SU-DHL-6 (cell line): ENCODE measurements at regions not wholly inside any gene's neighbourhood (a gene's known extent, or its start where the extent isn't known, plus 50 kb on each side); places are given as distances from the start of the nearest gene placed in this dataset.

ENCODE experiments used
- H2AFZ ChIP-seq: fragments of 200-600 bp; sonication (generic); 2 replicates; pipeline ENCODE4 v1.6.1; 2014; ENCODE audit warnings: low read depth, mild to moderate bottlenecking, moderate library complexity, mixed read lengths, antibody characterized with exemption, low read length; ENCODE audit not compliant: severe bottlenecking
- H3F3A ChIP-seq: fragments of 200-600 bp; shearing (Covaris generic); 2 replicates; pipeline ENCODE4 v1.6.0; 2016; ENCODE audit warnings: antibody characterized with exemption, mild to moderate bottlenecking; ENCODE audit not compliant: insufficient read depth
- H3K27ac ChIP-seq: fragments of 200-600 bp; sonication (generic); 2 replicates; pipeline ENCODE4 v1.5.1; 2016; ENCODE audit warnings: low read depth, mild to moderate bottlenecking, low read length, moderate library complexity, mixed read lengths
- H3K27me3 ChIP-seq: fragments of 200-600 bp; sonication (generic), shearing (Covaris generic); 2 replicates; pipeline ENCODE4 v1.6.0; 2014; ENCODE audit warnings: mild to moderate bottlenecking, low read length
- H3K36me3 ChIP-seq: fragments of 200-600 bp; sonication (generic); 2 replicates; pipeline ENCODE4 v1.6.1; 2014; ENCODE audit warnings: mild to moderate bottlenecking, low read length, mixed read lengths
- H3K4me2 ChIP-seq: fragments of 300-600, 200-600 bp; shearing (Covaris generic), sonication (generic); 2 replicates; pipeline ENCODE4 v1.6.0; 2014; ENCODE audit warnings: low read length, low read depth, mild to moderate bottlenecking; ENCODE audit not compliant: poor library complexity, severe bottlenecking
- H3K4me3 ChIP-seq: fragments of 200-600 bp; sonication (generic); 2 replicates; pipeline ENCODE4 v1.5.1; 2014; ENCODE audit warnings: antibody characterized with exemption, low read length, mild to moderate bottlenecking, mixed read lengths; ENCODE audit not compliant: insufficient read depth, poor library complexity, severe bottlenecking
- H3K79me2 ChIP-seq: fragments of 200-600 bp; sonication (generic); 2 replicates; pipeline ENCODE4 v1.6.1; 2014; ENCODE audit warnings: mild to moderate bottlenecking, low read length, moderate library complexity; ENCODE audit not compliant: insufficient read depth
- H3K9ac ChIP-seq: fragments of 200-600 bp; sonication (generic); 2 replicates; pipeline ENCODE4 v1.7.0; 2014; ENCODE audit warnings: mild to moderate bottlenecking, low read length
- H3K9me2 ChIP-seq: fragments of 200-600 bp; sonication (generic); replicated peaks from 2 replicates; pipeline ENCODE4 v1.6.1; 2014; ENCODE audit warnings: low read length; ENCODE audit not compliant: insufficient read depth
- H3K9me3 ChIP-seq: fragments of 200-600 bp; sonication (generic); 2 replicates; pipeline ENCODE4 v1.6.1; 2014; ENCODE audit warnings: low read length, mixed read lengths; ENCODE audit not compliant: insufficient read depth
- H4K20me1 ChIP-seq: fragments of 200-600 bp; sonication (generic); 2 replicates; pipeline ENCODE4 v1.6.1; 2014; ENCODE audit warnings: low read depth, mild to moderate bottlenecking, antibody characterized with exemption, low read length, moderate library complexity, mixed read lengths
- EZH2phosphoT487 ChIP-seq: fragments of 200-600 bp; sonication (generic), shearing (Covaris generic); conservative IDR thresholded peaks from 2 replicates; pipeline ENCODE4 v1.6.1; 2018; ENCODE audit warnings: mild to moderate bottlenecking, antibody characterized with exemption, low read length, moderate library complexity, mixed read lengths
- TF ChIP-seq, protein P1 (sequence below): fragments of 200-600 bp; sonication (generic); IDR thresholded peaks from one replicate; pipeline ENCODE4 v1.5.1; 2017; ENCODE audit warnings: antibody characterized with exemption, mild to moderate bottlenecking, low read length, moderate library complexity; ENCODE audit not compliant: insufficient read depth, poor library complexity, severe bottlenecking

DNA sequence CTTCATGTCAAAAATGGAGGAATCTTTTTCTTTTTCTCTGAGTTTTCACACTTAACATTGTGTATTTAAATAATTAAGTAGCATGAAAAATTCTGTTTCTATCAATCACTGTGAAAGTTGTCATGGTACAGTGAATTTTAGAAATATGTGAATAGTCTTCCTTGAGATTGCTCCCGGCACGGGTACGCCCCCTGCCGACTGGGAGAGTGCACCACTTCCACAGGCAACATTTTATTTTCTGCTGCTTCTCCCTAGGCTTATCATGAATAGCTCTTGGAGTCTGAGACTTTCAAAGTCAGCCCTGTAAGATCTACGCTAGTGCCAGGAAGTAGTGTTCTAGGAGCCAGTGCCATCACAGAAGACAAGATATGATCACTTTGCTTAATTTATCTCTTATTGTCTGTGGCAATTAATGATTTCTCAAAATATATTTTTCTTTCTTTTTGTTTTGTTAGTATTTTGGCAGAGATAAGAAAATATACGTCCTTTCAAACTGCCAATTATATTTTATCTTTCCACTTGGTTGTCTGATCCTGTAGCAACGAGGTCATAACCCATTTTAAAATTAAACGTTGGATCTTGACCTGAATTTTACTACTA, 763.8 kb upstream of the AADAT start:
- no peaks in the 10 kb centered on the region for H3K27me3 ChIP-seq
- H3K36me3 ChIP-seq = no peaks in the 10 kb centered on the region
- no peaks in the 10 kb centered on the region for H3F3A ChIP-seq
- H3K4me2 ChIP-seq = no peak overlapping the region
- H3K4me3 ChIP-seq = no peak overlapping the region
- H2AFZ ChIP-seq = no peak overlapping the region
- H3K9me3 ChIP-seq = no peaks in the 10 kb centered on the region
- H4K20me1 ChIP-seq = no peaks in the 10 kb centered on the region
- TF ChIP-seq EZH2phosphoT487 = no peak
- TF ChIP-seq, protein P1, sequence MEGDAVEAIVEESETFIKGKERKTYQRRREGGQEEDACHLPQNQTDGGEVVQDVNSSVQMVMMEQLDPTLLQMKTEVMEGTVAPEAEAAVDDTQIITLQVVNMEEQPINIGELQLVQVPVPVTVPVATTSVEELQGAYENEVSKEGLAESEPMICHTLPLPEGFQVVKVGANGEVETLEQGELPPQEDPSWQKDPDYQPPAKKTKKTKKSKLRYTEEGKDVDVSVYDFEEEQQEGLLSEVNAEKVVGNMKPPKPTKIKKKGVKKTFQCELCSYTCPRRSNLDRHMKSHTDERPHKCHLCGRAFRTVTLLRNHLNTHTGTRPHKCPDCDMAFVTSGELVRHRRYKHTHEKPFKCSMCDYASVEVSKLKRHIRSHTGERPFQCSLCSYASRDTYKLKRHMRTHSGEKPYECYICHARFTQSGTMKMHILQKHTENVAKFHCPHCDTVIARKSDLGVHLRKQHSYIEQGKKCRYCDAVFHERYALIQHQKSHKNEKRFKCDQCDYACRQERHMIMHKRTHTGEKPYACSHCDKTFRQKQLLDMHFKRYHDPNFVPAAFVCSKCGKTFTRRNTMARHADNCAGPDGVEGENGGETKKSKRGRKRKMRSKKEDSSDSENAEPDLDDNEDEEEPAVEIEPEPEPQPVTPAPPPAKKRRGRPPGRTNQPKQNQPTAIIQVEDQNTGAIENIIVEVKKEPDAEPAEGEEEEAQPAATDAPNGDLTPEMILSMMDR = peak; percentile 70
- H3K9me2 ChIP-seq = no peaks in the 10 kb centered on the region
- no peak overlapping the region for H3K27ac ChIP-seq
- H3K79me2 ChIP-seq = no peaks in the 10 kb centered on the region
- no peak overlapping the region for H3K9ac ChIP-seq

DNA sequence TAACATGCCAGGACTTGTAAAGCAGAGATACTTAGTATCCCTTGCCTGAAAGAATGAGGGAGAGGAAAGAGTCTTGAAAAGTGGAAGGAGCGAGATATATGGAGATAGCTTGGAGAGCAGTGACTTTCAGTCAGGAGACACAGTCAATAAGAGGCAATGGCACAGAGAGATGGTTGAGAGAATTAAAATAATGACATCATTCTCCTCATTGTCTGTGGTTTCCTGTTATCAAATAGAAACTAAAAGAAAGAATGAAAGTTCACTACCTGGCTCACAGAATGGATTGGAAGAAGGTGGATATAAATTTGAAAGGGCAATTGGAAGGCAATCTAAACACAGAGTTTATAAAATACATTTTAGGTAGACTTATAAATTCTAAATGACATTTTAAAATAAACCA, 760.2 kb upstream of the AADAT start:
- Histone ChIP-seq H3K4me3 (no peak overlapping the region), H3K36me3 (no peaks in the 10 kb centered on the region), H3K79me2 (no peaks in the 10 kb centered on the region), H2AFZ (no peak overlapping the region), H3K27me3 (no peaks in the 10 kb centered on the region), H3K9me3 (no peaks in the 10 kb centered on the region), H4K20me1 (no peaks in the 10 kb centered on the region), H3K9me2 (no peaks in the 10 kb centered on the region), H3K27ac (no peak overlapping the region), H3F3A (no peaks in the 10 kb centered on the region), H3K9ac (no peak overlapping the region), H3K4me2 (no peak overlapping the region)
- TF ChIP-seq EZH2phosphoT487 = no peak
- TF ChIP-seq, protein P1 = no peak

DNA sequence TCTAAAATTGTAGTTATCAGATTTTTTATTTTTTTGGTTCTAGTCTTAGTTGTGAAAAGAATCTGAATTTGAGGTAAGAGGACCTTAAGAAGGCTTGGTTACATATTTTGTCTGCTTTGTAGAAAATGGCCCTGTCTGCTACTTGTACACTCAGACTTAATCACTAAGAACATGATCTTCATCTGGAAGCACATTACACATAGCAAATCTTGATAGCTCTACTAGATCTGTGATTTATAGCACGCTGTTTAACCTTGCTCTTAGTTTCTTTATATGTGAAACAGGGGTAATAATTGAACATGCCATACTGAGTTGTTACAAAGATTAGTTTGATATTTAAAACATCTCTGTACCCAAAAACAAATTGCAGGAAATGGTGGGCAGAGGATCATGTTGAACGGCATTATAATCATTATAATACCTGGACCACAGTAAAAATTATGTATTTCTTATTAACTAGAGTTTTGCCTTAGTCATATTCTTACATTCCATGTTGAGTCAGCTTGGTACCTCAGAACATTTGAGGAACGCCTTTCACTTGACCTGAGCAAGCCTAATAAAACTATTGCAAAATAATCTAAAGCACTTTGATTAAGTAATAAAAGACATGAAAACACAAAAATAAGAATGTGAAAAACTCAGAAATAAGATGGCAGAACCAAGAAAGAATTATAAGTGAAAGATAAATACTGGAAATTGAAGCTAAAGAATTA, 738.0 kb upstream of the AADAT start:
- no peak overlapping the region for H3K4me2 ChIP-seq
- no peak overlapping the region for H3K4me3 ChIP-seq
- no peak for TF ChIP-seq EZH2phosphoT487
- TF ChIP-seq, protein P1 = no peak
- H3F3A ChIP-seq = no peaks in the 10 kb centered on the region
- no peak overlapping the region for H3K27ac ChIP-seq
- no peaks in the 10 kb centered on the region for H3K27me3 ChIP-seq
- H3K36me3 ChIP-seq = no peaks in the 10 kb centered on the region
- no peak overlapping the region for H2AFZ ChIP-seq
- no peaks in the 10 kb centered on the region for H3K9me3 ChIP-seq
- no peak overlapping the region for H3K9ac ChIP-seq
- H3K79me2 ChIP-seq = no peaks in the 10 kb centered on the region
- no peaks in the 10 kb centered on the region for H4K20me1 ChIP-seq
- H3K9me2 ChIP-seq = no peaks in the 10 kb centered on the region
